Astrocyte (in vitro differentiated cells and primary cell): ENCODE measurements at regions not wholly inside any gene's neighbourhood (a gene's known extent, or its start where the extent isn't known, plus 50 kb on each side); places are given as distances from the start of the nearest gene placed in this dataset.
"Not testable (repeated sequence)": the region's sequence is repeated elsewhere in the genome, so short reads cannot be mapped to it uniquely, and the experiment has no call there.

ENCODE experiments used
- DNase-seq: peaks from one replicate; pipeline ENCODE4 v3.0.0-alpha.2; 2010; ENCODE audit warnings: low read depth
- FAIRE-seq: peaks from 2 replicates; lab custom pipeline; 2011; peaks lifted over from hg19 to GRCh38; lab: Jason Lieb, UNC
- H2AFZ ChIP-seq: 2 replicates; pipeline ENCODE4 v1.6.0; 2012; ENCODE audit warnings: low read depth, low read length, inconsistent platforms
- H3K27ac ChIP-seq: 2 replicates; pipeline ENCODE4 v1.5.1; 2011; ENCODE audit warnings: low read depth, low read length, inconsistent platforms
- H3K27me3 ChIP-seq: 2 replicates; pipeline ENCODE4 v1.6.0; 2011; ENCODE audit warnings: low read length, inconsistent platforms; ENCODE audit not compliant: insufficient read depth
- H3K36me3 ChIP-seq: 2 replicates; pipeline ENCODE4 v1.5.1; 2011; ENCODE audit warnings: low read length, inconsistent platforms; ENCODE audit not compliant: insufficient read depth
- H3K4me1 ChIP-seq: 2 replicates; pipeline ENCODE4 v1.5.1; 2011; ENCODE audit warnings: low read length, inconsistent platforms; ENCODE audit not compliant: insufficient read depth
- H3K4me2 ChIP-seq: 2 replicates; pipeline ENCODE4 v1.6.0; 2012; ENCODE audit warnings: low read length, inconsistent platforms
- H3K4me3 ChIP-seq: 2 replicates; pipeline ENCODE4 v1.5.1; 2011; ENCODE audit warnings: low read depth, mild to moderate bottlenecking, low read length, inconsistent platforms; ENCODE audit not compliant: insufficient read depth
- H3K79me2 ChIP-seq: 2 replicates; pipeline ENCODE4 v1.6.0; 2012; ENCODE audit warnings: mild to moderate bottlenecking, low read length, inconsistent platforms; ENCODE audit not compliant: insufficient read depth
- H3K9ac ChIP-seq: 2 replicates; pipeline ENCODE4 v1.6.0; 2012; ENCODE audit warnings: mild to moderate bottlenecking, low read length, inconsistent platforms
- H3K9me3 ChIP-seq: 2 replicates; pipeline ENCODE4 v1.5.1; 2012; ENCODE audit warnings: low read depth, mild to moderate bottlenecking, low read length, inconsistent platforms; ENCODE audit not compliant: insufficient read depth
- H4K20me1 ChIP-seq: 2 replicates; pipeline ENCODE4 v1.6.0; 2012; ENCODE audit warnings: low read length, inconsistent platforms; ENCODE audit not compliant: insufficient read depth
- H3K27ac Mint-ChIP-seq: one replicate; pipeline ENCODE4 v1.8.0; 2021; ENCODE audit warnings: mild to moderate bottlenecking, mixed read lengths; ENCODE audit not compliant: unreplicated experiment
- H3K27me3 Mint-ChIP-seq: one replicate; pipeline ENCODE4 v1.8.0; 2021; ENCODE audit warnings: low read depth, mixed read lengths; ENCODE audit not compliant: unreplicated experiment
- H3K36me3 Mint-ChIP-seq: one replicate; pipeline ENCODE4 v1.8.0; 2021; ENCODE audit warnings: low read depth, mixed read lengths; ENCODE audit not compliant: unreplicated experiment
- H3K4me1 Mint-ChIP-seq: one replicate; pipeline ENCODE4 v1.8.0; 2021; ENCODE audit warnings: low read depth, mixed read lengths; ENCODE audit not compliant: unreplicated experiment
- H3K4me3 Mint-ChIP-seq: one replicate; pipeline ENCODE4 v1.8.0; 2021; ENCODE audit warnings: mild to moderate bottlenecking, moderate library complexity, mixed read lengths; ENCODE audit not compliant: unreplicated experiment
- H3K9me3 Mint-ChIP-seq: one replicate; pipeline ENCODE4 v1.8.0; 2021; ENCODE audit warnings: mild to moderate bottlenecking, mixed read lengths; ENCODE audit not compliant: unreplicated experiment
- CTCF ChIP-seq: IDR thresholded peaks from 2 replicates; pipeline ENCODE4 v1.5.1; 2011; ENCODE audit warnings: low read depth, mild to moderate bottlenecking, inconsistent platforms, low read length, moderate library complexity; ENCODE audit not compliant: insufficient read depth
- EZH2 ChIP-seq: IDR thresholded peaks from 2 replicates; pipeline ENCODE4 v1.6.1; 2012; ENCODE audit warnings: mild to moderate bottlenecking, low read length, inconsistent platforms; ENCODE audit not compliant: insufficient read depth

- no peak overlapping the region for H3K27ac Mint-ChIP-seq
- no peaks in the 10 kb centered on the region for H4K20me1 ChIP-seq
- no peak overlapping the region for H3K9ac ChIP-seq
- no peak overlapping the region for H3K4me3 ChIP-seq
- DNase-seq (no peak), FAIRE-seq (no peak)
- H3K36me3 Mint-ChIP-seq = no peaks in the 10 kb centered on the region
- H3K36me3 ChIP-seq = no peaks in the 10 kb centered on the region
- H3K9me3 ChIP-seq = peaks cover 2% of the 10 kb centered on the region
- no peak overlapping the region for H3K4me2 ChIP-seq
- H3K27me3 Mint-ChIP-seq = no peaks in the 10 kb centered on the region
- H3K27me3 ChIP-seq = no peaks in the 10 kb centered on the region
- no peaks in the 10 kb centered on the region for H3K9me3 Mint-ChIP-seq
- TF ChIP-seq CTCF = no peak
- TF ChIP-seq EZH2 = no peak
- H3K4me3 Mint-ChIP-seq = no peak overlapping the region
- no peak overlapping the region for H3K27ac ChIP-seq
- H2AFZ ChIP-seq = no peak overlapping the region
- H3K79me2 ChIP-seq = no peaks in the 10 kb centered on the region
- no peaks in the 10 kb centered on the region for H3K4me1 ChIP-seq
- H3K4me1 Mint-ChIP-seq = no peaks in the 10 kb centered on the region
These were observed 66.0 kb upstream of the LARGE1 start for GRCh38 chr22:33986167-33986771.

GRCh38 chr22:33986954-33987353 is 66.7 kb upstream of the LARGE1 start:
- Mint-ChIP-seq H3K27ac (no peak overlapping the region), H3K4me3 (no peak overlapping the region), H3K36me3 (no peaks in the 10 kb centered on the region), H3K9me3 (no peaks in the 10 kb centered on the region), H3K27me3 (no peaks in the 10 kb centered on the region), H3K4me1 (no peaks in the 10 kb centered on the region)
- H3K4me1 ChIP-seq = no peaks in the 10 kb centered on the region
- H3K4me3 ChIP-seq = no peak overlapping the region
- DNase-seq (no peak), FAIRE-seq (no peak)
- H3K4me2 ChIP-seq = no peak overlapping the region
- H3K27me3 ChIP-seq = no peaks in the 10 kb centered on the region
- H2AFZ ChIP-seq = no peak overlapping the region
- H3K9ac ChIP-seq = no peak overlapping the region
- peaks cover 2% of the 10 kb centered on the region for H3K9me3 ChIP-seq
- H3K27ac ChIP-seq = no peak overlapping the region
- H3K36me3 ChIP-seq = no peaks in the 10 kb centered on the region
- H3K79me2 ChIP-seq = no peaks in the 10 kb centered on the region
- no peaks in the 10 kb centered on the region for H4K20me1 ChIP-seq
- TF ChIP-seq CTCF = no peak
- TF ChIP-seq EZH2 = no peak

- H3K27me3 ChIP-seq, H3K36me3 ChIP-seq, H3K4me1 Mint-ChIP-seq, H3K9me3 Mint-ChIP-seq, H3K4me2 ChIP-seq, H3K4me3 ChIP-seq, H3K4me1 ChIP-seq, DNase-seq, H3K27me3 Mint-ChIP-seq, H3K9ac ChIP-seq, H3K79me2 ChIP-seq, H4K20me1 ChIP-seq, H3K4me3 Mint-ChIP-seq, H3K36me3 Mint-ChIP-seq, FAIRE-seq, H3K27ac ChIP-seq, H2AFZ ChIP-seq, H3K9me3 ChIP-seq, H3K27ac Mint-ChIP-seq: not testable (repeated sequence)
These were observed 69.0 kb upstream of the LARGE1 start for GRCh38 chr22:33989263-33989662.
